ENCODE measurements at regions not wholly inside any gene's neighbourhood (a gene's known extent, or its start where the extent isn't known, plus 50 kb on each side); places are given as distances from the start of the nearest gene placed in this dataset.

- TF ChIP-seq TAF1 (IDR thresholded peaks at IDR 0.05; ENCODE audit: low read depth, low read length) (no peak), POLR2A (IDR thresholded peaks at IDR 0.05; ENCODE audit: low read depth, low read length) (no peak), POU2F2 (IDR thresholded peaks at IDR 0.05; ENCODE audit: low read depth, low read length) (no peak), POLR2AphosphoS5 (IDR thresholded peaks at IDR 0.05; ENCODE audit: low read depth, low read length) (no peak)
Measured at GRCh38 chr12:46933947-46934346, 108.2 kb upstream of the SLC38A4 start.

Data from GM12891 (cell line).